GM19463 (cell line): ENCODE measurements at regions not wholly inside any gene's neighbourhood (a gene's known extent, or its start where the extent isn't known, plus 50 kb on each side); places are given as distances from the start of the nearest gene placed in this dataset.

Experiments used
- ATAC-seq: cut with Tn5 transposase; IDR thresholded peaks from one replicate; pipeline ENCODE4 v1.9.1; 2021; ENCODE audit warnings: mild to moderate bottlenecking, moderate library complexity; ENCODE audit not compliant: unreplicated experiment

GRCh38 chr3:168272343-168272985 is 176.7 kb upstream of the GOLIM4 start:
- no peak for ATAC-seq

- no peak for ATAC-seq
These were observed 176.2 kb upstream of the GOLIM4 start for GRCh38 chr3:168271932-168272331.

DNA sequence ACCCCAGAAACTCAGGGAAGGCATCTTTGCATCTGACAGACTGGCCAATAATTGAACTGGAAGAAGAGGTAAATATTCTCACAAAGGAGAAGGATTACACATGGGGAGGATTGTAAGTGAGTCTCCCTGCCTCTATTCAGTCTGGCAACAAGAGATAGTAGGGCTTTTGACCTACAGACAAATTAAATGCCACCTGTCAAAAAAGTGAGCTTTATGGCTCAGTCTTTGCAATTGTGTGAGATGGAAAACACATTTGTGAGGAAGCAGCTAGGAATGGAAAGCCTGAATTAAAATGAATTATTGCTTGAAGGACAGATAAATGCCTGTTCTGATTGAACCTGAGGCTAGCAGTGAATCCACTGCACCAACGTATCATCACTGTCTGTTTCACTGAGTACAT is 173.3 kb upstream of the GOLIM4 start:
- ATAC-seq = no peak

- no peak for ATAC-seq
These were observed 171.5 kb upstream of the GOLIM4 start for GRCh38 chr3:168267179-168267578.

- ATAC-seq = no peak
These were observed 170.6 kb upstream of the GOLIM4 start for GRCh38 chr3:168266335-168266734.

- no peak for ATAC-seq
These were observed 167.2 kb upstream of the GOLIM4 start for GRCh38 chr3:168262887-168263286.

- ATAC-seq = peak; percentile 91
These were observed 165.1 kb upstream of the GOLIM4 start for GRCh38 chr3:168260859-168261258.

DNA sequence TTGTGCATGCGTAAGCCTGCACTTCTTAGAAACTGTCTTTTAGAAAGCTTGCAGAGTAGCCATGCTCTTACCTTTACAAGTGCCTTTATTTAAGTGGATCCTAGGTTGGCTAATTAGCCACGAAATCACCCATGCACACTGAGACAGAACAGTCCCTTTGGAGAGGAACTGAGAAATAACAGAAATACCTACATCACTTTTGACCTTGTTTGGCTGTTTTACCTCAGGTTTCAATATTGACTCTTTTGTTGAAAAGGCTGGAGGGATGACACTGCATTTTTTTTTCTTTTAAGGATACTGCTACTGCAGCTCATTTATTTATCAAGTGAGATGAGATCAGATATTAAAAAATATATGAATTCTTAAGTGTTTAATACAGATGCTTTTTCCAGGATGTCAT is 155.6 kb upstream of the GOLIM4 start:
- peak; percentile 31 for ATAC-seq

DNA sequence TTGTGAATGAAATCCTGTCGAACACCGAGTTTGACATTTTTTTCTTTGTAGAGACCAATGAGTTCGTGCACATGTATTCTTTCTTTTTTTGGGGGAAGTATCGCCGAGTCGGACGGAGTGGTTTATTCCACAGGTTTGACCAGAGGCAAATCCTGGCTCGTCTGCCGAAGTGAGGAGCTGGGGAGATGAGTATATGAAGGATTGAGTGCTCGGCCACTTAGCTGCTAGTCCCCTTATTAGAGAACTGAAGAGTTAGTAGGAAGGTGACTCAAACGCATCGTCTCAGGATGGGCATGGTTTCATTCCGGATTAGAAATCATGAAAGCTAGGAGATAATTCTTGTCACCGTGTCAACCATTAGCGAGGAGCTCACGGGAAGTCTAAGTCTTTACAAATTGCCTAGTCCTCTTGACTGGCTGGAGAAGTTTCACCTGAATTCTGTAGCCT is 154.7 kb upstream of the GOLIM4 start:
- peak; percentile 10 for ATAC-seq

DNA sequence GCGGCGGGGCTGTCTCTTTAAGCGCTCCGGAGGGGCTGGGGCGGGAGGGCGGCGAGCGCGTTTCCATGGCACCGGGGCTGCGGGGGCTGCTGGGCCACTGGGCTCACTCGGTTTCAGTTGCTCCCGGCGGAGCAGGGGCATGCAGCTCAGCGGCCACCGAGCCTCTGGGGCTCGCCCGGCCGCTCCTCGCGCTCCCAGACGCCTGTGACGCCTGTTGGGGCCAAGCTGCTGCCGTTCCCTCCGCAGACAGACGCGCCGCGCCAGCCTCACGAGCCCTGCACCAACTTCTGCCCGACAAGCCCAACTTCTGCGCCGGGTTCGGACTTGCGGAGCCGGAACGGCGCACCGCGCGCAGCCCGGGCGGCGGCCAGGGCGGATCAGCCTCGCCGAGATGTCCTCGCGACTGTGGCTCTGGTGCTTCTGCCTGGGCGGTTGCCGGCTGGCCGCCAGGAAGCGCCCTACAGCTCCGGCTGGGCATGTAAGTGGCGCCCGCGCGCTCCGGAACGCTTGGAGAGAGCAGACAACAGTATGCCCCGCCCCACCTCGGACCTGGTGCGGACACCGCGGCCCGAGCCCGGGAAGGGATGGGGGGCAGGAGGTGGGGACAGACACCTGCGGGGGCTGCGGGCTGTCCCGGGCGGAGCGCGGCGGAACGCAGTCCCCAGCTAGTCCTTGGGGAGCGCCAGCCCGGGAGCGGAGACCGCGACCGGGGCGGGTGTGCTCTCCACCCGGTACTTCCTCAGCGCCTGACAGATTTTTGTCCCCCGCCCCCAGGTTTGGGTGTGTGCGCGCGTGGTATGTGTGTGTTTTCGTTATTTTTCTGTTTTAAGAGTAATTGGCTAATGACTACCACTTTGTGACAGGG is 154.1 kb upstream of the GOLIM4 start:
- peak; percentile 65 for ATAC-seq

DNA sequence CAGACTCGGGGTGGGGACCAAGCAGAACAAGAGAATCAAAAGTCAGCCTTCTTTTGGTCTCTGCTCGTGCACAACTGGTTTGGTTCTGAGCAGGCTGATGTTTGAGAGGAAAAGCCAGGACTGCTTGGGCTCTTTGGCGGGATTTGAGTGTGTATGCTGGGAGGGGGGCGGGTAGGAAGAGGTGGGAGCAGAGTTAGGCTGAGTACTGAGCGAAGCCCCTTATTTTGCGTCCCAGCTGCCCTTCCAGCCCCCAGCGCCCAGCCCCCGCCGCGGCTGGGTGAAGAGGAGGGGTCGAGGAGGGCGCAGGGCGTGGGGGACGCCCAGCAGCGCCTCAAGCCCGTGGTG is 153.5 kb upstream of the GOLIM4 start:
- ATAC-seq = no peak

- peak; percentile 1 for ATAC-seq
These were observed 152.9 kb upstream of the GOLIM4 start for GRCh38 chr3:168248383-168249204.

- no peak for ATAC-seq
These were observed 145.4 kb upstream of the GOLIM4 start for GRCh38 chr3:168241156-168241555.

DNA sequence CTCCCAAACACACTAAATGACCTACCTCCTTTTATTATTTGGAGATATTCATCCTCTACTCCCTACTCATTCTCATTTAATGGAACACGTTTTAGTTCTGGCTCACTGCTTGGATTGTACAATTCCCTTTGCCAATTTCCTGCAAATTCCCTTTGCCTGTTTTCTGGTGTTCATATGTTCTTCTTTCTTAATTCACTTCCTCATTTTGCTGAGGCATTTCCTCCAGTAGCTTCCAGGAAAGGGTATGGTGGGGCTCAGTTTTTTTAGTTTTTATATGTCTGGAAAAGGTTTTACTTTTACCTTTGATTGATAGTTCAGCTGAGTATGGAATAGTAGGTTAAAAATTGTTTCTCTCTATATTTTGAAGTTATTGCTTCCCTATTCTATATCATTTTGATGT is 143.6 kb upstream of the GOLIM4 start:
- no peak for ATAC-seq

- no peak for ATAC-seq
These were observed 137.3 kb upstream of the GOLIM4 start for GRCh38 chr3:168233001-168233400.

DNA sequence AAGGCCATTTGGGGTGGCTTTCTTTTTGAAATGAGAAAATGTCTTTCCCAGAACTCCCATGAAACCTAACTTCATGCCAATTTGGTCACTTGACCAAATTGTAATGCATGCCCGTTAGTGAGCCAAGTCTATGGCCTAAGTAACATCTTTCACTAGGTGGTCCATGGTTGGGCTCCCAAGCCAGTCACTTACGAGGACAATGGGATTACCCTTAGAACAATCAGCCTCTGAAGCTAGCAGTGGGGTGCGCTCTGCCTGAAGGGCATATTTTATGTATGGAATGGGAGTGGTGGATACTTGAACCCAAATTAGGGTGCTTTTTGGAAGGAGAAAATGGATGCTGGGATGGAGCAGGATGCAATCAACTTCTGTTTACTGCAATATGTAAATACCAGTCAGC is 127.4 kb upstream of the GOLIM4 start:
- ATAC-seq = no peak

DNA sequence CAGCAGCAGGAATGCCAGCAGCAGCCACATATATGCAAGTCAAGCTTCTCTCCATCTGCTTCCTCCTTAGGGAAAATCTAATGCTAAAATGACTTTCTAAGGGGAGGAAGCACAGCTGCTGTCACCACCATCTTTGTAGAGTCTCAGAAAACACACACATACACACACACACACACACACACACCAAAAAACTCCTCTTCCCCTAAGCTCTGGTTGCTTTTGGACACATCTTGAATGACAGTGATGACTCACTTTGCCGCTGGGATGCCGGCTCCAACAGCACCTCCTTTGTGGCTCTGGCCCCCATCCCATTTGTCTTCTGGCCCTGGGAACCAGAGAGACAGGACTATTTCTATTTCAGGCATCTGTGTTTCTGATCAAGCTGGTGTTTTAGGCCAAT is 124.8 kb upstream of the GOLIM4 start:
- no peak for ATAC-seq

- no peak for ATAC-seq
These were observed 123.8 kb upstream of the GOLIM4 start for GRCh38 chr3:168219530-168219929.

DNA sequence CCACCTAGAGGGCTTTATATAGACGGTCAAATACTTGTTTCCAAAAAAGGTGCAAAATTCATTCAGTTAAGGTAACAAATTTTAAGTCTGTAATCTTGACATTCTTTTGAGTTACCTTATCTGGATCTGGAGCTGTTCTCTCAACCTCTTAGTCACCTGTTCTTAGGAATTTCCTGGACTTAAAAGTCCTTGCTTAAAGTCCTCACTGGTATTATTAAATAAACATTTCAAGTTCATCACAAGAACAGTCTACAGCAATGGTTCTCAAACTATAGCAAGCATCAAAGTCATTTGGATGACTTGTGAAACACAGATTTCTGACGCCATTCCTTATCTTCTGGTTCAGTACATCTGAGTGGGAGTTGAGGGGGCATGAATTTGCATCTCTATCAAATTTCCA is 122.9 kb upstream of the GOLIM4 start:
- no peak for ATAC-seq

- no peak for ATAC-seq
These were observed 121.1 kb upstream of the GOLIM4 start for GRCh38 chr3:168216851-168217250.

DNA sequence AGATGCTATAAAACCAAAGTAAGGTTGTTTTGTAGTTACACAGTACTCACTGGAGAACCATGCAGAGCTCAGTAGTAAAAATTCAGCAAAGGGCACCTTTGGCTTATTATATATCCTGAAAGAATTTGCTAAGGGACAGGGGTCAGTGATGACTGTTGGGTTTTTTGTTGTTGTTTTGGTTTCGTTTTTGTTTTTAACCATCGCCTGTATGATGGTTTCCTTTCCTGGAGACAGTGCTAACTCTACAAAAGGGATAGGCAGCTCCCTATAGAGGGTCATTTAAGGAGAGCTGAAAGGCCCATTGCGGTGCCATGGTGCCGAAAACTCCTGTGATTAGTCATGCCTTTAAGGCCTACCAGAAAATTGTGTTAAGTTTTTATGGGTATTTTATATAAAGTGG is 118.2 kb upstream of the GOLIM4 start:
- peak; percentile 94 for ATAC-seq
